ENCODE measurements at regions not wholly inside any gene's neighbourhood (a gene's known extent, or its start where the extent isn't known, plus 50 kb on each side); places are given as distances from the start of the nearest gene placed in this dataset.

- H3K4me3 ChIP-seq: no peak overlapping the region
- H3K4me2 ChIP-seq: no peak overlapping the region
- no peaks in the 10 kb centered on the region for H3K79me2 ChIP-seq (replicated peaks; ENCODE audit: insufficient read depth)
- no peaks in the 10 kb centered on the region for H3K36me3 ChIP-seq (ENCODE audit: insufficient read depth)
- DNase-seq (ENCODE audit: low spot score) (no peak), ATAC-seq (no peak)
- H3K9me3 Mint-ChIP-seq: peaks cover 7% of the 10 kb centered on the region
- H3K27me3 Mint-ChIP-seq (ENCODE audit: insufficient read depth, low read depth, poor library complexity): peaks cover 4% of the 10 kb centered on the region
- H3K27me3 ChIP-seq (ENCODE audit: insufficient read depth): no peaks in the 10 kb centered on the region
- no peak overlapping the region for H3K27ac Mint-ChIP-seq
- H3K27ac ChIP-seq (ENCODE audit: low read depth): no peak overlapping the region
- H3K4me1 Mint-ChIP-seq: no peaks in the 10 kb centered on the region; the same call in 1 of the 3 replicates
- TF ChIP-seq ZNF331 (CRISPR knock-in tag; IDR thresholded peaks at IDR 0.05; ENCODE audit: low read depth): no peak
- TF ChIP-seq STAT1 (IDR thresholded peaks at IDR 0.05; ENCODE audit: unreplicated experiment): no peak
- H3K9me2 ChIP-seq (ENCODE audit: insufficient read depth): 0 out of 2 replicates have a peak, but pooled peaks cover 9% of the 10 kb centered on the region
- peaks cover 3% of the 10 kb centered on the region for H3K36me3 Mint-ChIP-seq (ENCODE audit: low read depth)
- no peaks in the 10 kb centered on the region for H3F3A ChIP-seq (replicated peaks; ENCODE audit: low read depth)
- H4K20me1 ChIP-seq (replicated peaks; ENCODE audit: insufficient read depth): no peaks in the 10 kb centered on the region; the same call in 1 of the 2 replicates
- no peaks in the 10 kb centered on the region for H3K4me1 ChIP-seq (ENCODE audit: insufficient read depth)
- peak overlapping the region; percentile 76 for H2AFZ ChIP-seq
- no peak overlapping the region for H3K4me3 Mint-ChIP-seq
These were observed 89.7 kb upstream of the FHIT start for GRCh38 chr3:61340931-61341461.

- Histone ChIP-seq H4K20me1 (replicated peaks; ENCODE audit: insufficient read depth) (no peaks in the 10 kb centered on the region; the same call in 1 of the 2 replicates), H3K79me2 (replicated peaks; ENCODE audit: insufficient read depth) (no peaks in the 10 kb centered on the region), H3K4me1 (ENCODE audit: insufficient read depth) (no peaks in the 10 kb centered on the region), H3K27me3 (ENCODE audit: insufficient read depth) (no peaks in the 10 kb centered on the region), H2AFZ (no peak overlapping the region), H3K4me2 (no peak overlapping the region), H3K9me2 (ENCODE audit: insufficient read depth) (0 out of 2 replicates have a peak, but pooled peaks cover 11% of the 10 kb centered on the region), H3F3A (replicated peaks; ENCODE audit: low read depth) (no peaks in the 10 kb centered on the region), H3K36me3 (ENCODE audit: insufficient read depth) (no peaks in the 10 kb centered on the region), H3K4me3 (no peak overlapping the region), H3K27ac (ENCODE audit: low read depth) (no peak overlapping the region)
- Mint-ChIP-seq H3K9me3 (peaks cover 2% of the 10 kb centered on the region; the same call in 2 of the 3 replicates), H3K27me3 (ENCODE audit: insufficient read depth, low read depth, poor library complexity) (peaks cover 2% of the 10 kb centered on the region), H3K4me1 (no peaks in the 10 kb centered on the region; the same call in 1 of the 3 replicates), H3K36me3 (ENCODE audit: low read depth) (peaks cover 2% of the 10 kb centered on the region), H3K27ac (no peak overlapping the region), H3K4me3 (no peak overlapping the region)
- no peak for DNase-seq (ENCODE audit: low spot score)
- no peak for TF ChIP-seq ZNF331 (CRISPR knock-in tag; IDR thresholded peaks at IDR 0.05; ENCODE audit: low read depth)
- TF ChIP-seq ZNF114 (CRISPR knock-in tag; IDR thresholded peaks at IDR 0.05): no peak
- ATAC-seq: no peak
These were observed 92.3 kb upstream of the FHIT start for GRCh38 chr3:61343543-61343942.

- peak; percentile 16 for DNase-seq (ENCODE audit: low spot score)
- Histone ChIP-seq H3K4me3 (no peak overlapping the region), H3K27me3 (ENCODE audit: insufficient read depth) (no peaks in the 10 kb centered on the region), H3K79me2 (replicated peaks; ENCODE audit: insufficient read depth) (no peaks in the 10 kb centered on the region), H3K9me2 (ENCODE audit: insufficient read depth) (0 out of 2 replicates have a peak, but pooled peaks cover 11% of the 10 kb centered on the region), H3K4me2 (no peak overlapping the region), H3K27ac (ENCODE audit: low read depth) (no peak overlapping the region), H3F3A (replicated peaks; ENCODE audit: low read depth) (no peaks in the 10 kb centered on the region), H3K4me1 (ENCODE audit: insufficient read depth) (no peaks in the 10 kb centered on the region), H4K20me1 (replicated peaks; ENCODE audit: insufficient read depth) (no peaks in the 10 kb centered on the region; the same call in 1 of the 2 replicates), H2AFZ (no peak overlapping the region), H3K36me3 (ENCODE audit: insufficient read depth) (no peaks in the 10 kb centered on the region)
- H3K27ac Mint-ChIP-seq: no peak overlapping the region
- no peaks in the 10 kb centered on the region for H3K36me3 Mint-ChIP-seq (ENCODE audit: low read depth)
- peak; percentile 75 for ATAC-seq
- no peaks in the 10 kb centered on the region for H3K9me3 Mint-ChIP-seq
- no peak overlapping the region for H3K4me3 Mint-ChIP-seq
- H3K4me1 Mint-ChIP-seq: no peaks in the 10 kb centered on the region; the same call in 1 of the 3 replicates
- H3K27me3 Mint-ChIP-seq (ENCODE audit: insufficient read depth, low read depth, poor library complexity): no peaks in the 10 kb centered on the region
- TF ChIP-seq EZH2phosphoT487 (IDR thresholded peaks at IDR 0.05; ENCODE audit: unreplicated experiment): no peak
- TF ChIP-seq POLR2AphosphoS5 (IDR thresholded peaks at IDR 0.05; ENCODE audit: low read depth): no peak
- TF ChIP-seq NANOG (IDR thresholded peaks at IDR 0.05; ENCODE audit: borderline replicate concordance): no peak
- no peak for TF ChIP-seq REST (IDR thresholded peaks at IDR 0.05; ENCODE audit: unreplicated experiment)
- TF ChIP-seq ETS1 (IDR thresholded peaks at IDR 0.05): no peak
- no peak for TF ChIP-seq CREB1 (CRISPR knock-in tag; IDR thresholded peaks at IDR 0.05; ENCODE audit: low read depth)
- TF ChIP-seq CTCF (conservative IDR thresholded peaks at IDR 0.05; ENCODE audit: low read depth in 2 of 2): no peak
- no peak for TF ChIP-seq STAT1 (IDR thresholded peaks at IDR 0.05; ENCODE audit: unreplicated experiment)
- TF ChIP-seq JUNB (IDR thresholded peaks at IDR 0.05; ENCODE audit: unreplicated experiment): no peak
These were observed 93.8 kb upstream of the FHIT start for GRCh38 chr3:61345020-61345419.
